ENCODE measurements at regions not wholly inside any gene's neighbourhood (a gene's known extent, or its start where the extent isn't known, plus 50 kb on each side); places are given as distances from the start of the nearest gene placed in this dataset.

DNA sequence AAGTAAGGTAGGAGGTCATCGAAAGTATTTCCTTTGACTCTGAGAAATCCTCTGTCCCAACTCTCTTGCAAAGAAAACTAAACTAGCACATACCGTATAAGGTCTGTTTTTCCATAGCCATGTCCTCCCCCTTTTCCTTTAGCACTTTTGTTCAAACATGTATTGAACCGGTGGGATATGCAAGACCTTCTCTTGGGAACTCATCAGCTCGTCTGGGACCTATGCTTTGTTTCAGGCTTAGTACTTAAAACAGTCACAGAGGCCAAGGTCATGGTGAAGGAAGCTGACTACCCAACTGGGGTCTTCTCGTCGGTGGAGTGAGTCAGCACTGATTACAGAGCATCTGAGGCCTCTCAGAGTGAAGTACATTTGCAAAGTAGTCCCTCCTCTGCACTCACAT, 185.0 kb downstream of the ZBTB18 start:
- POLR2A ChIA-PET: no interaction called here
- H3K9me3 Mint-ChIP-seq (ENCODE audit: unreplicated experiment): peaks cover 9% of the 10 kb centered on the region
- no peak overlapping the region for H3K4me3 Mint-ChIP-seq (ENCODE audit: unreplicated experiment)
- TF ChIP-seq, protein P1, sequence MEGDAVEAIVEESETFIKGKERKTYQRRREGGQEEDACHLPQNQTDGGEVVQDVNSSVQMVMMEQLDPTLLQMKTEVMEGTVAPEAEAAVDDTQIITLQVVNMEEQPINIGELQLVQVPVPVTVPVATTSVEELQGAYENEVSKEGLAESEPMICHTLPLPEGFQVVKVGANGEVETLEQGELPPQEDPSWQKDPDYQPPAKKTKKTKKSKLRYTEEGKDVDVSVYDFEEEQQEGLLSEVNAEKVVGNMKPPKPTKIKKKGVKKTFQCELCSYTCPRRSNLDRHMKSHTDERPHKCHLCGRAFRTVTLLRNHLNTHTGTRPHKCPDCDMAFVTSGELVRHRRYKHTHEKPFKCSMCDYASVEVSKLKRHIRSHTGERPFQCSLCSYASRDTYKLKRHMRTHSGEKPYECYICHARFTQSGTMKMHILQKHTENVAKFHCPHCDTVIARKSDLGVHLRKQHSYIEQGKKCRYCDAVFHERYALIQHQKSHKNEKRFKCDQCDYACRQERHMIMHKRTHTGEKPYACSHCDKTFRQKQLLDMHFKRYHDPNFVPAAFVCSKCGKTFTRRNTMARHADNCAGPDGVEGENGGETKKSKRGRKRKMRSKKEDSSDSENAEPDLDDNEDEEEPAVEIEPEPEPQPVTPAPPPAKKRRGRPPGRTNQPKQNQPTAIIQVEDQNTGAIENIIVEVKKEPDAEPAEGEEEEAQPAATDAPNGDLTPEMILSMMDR (IDR thresholded peaks at IDR 0.05; ENCODE audit: insufficient read depth in 1 of 2, low read depth in 1 of 2, low read length in 1 of 2, severe bottlenecking in 1 of 2, unreplicated experiment in 1 of 2): no peak
- Histone ChIP-seq H3K36me3 (ENCODE audit: control insufficient read depth, insufficient read depth, low read length) (no peaks in the 10 kb centered on the region), H3K4me1 (peaks cover 6% of the 10 kb centered on the region), H3K4me3 (ENCODE audit: low read depth, low read length) (no peak overlapping the region), H3K27me3 (replicated peaks; ENCODE audit: control insufficient read depth, insufficient read depth, low read length) (no peaks in the 10 kb centered on the region), H3K9me3 (no peaks in the 10 kb centered on the region)
- intact Hi-C loops (cut with micrococcal nuclease; ENCODE audit: unreplicated experiment): no loop called here
- no peak overlapping the region for H3K27ac Mint-ChIP-seq (ENCODE audit: unreplicated experiment)
- CTCF ChIA-PET: no interaction called here
- no peak for DNase-seq
- H3K36me3 Mint-ChIP-seq (ENCODE audit: insufficient read depth, unreplicated experiment): no peaks in the 10 kb centered on the region
- H3K4me1 Mint-ChIP-seq (ENCODE audit: low read depth, unreplicated experiment): peaks cover 15% of the 10 kb centered on the region
- BruUV-seq (replicated peaks): no TSS peak
- no peaks in the 10 kb centered on the region for H3K27me3 Mint-ChIP-seq (ENCODE audit: insufficient read depth, unreplicated experiment)

DNA sequence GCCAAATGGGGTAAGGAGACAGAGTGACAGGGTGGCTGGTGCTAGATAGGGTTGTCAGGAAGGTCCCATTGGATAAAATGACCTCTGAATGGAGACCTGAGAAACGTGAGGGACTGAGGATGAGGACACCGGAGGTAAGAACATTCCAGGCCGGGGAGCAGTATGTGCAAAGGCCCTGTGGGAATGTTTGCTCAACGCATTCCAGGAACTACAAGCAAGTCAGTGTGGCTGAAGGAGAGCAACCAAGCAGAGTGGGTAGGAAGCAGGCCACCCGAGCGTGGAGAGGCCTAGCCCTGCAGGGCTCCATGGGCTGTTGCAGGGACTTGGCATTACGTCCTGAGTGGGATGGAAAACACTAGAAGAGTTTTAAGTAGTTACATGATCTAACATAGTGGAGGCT, 185.6 kb downstream of the ZBTB18 start:
- no peaks in the 10 kb centered on the region for H3K9me3 ChIP-seq
- intact Hi-C loops (cut with micrococcal nuclease; ENCODE audit: unreplicated experiment): no loop called here
- Mint-ChIP-seq H3K27ac (ENCODE audit: unreplicated experiment) (no peak overlapping the region), H3K4me1 (ENCODE audit: low read depth, unreplicated experiment) (peaks cover 15% of the 10 kb centered on the region), H3K4me3 (ENCODE audit: unreplicated experiment) (no peak overlapping the region), H3K9me3 (ENCODE audit: unreplicated experiment) (peaks cover 9% of the 10 kb centered on the region), H3K36me3 (ENCODE audit: insufficient read depth, unreplicated experiment) (no peaks in the 10 kb centered on the region), H3K27me3 (ENCODE audit: insufficient read depth, unreplicated experiment) (no peaks in the 10 kb centered on the region)
- peak in 1 of 2 experiments; percentile 47 for DNase-seq
- H3K27me3 ChIP-seq (replicated peaks; ENCODE audit: control insufficient read depth, insufficient read depth, low read length): no peaks in the 10 kb centered on the region
- ChIA-PET CTCF (no interaction called here), POLR2A (no interaction called here)
- BruUV-seq (replicated peaks): no TSS peak
- TF ChIP-seq, protein P1 (IDR thresholded peaks at IDR 0.05; ENCODE audit: insufficient read depth in 1 of 2, low read depth in 1 of 2, low read length in 1 of 2, severe bottlenecking in 1 of 2, unreplicated experiment in 1 of 2): no peak
- H3K4me3 ChIP-seq (ENCODE audit: low read depth, low read length): no peak overlapping the region
- peaks cover 12% of the 10 kb centered on the region for H3K4me1 ChIP-seq
- H3K36me3 ChIP-seq (ENCODE audit: control insufficient read depth, insufficient read depth, low read length): no peaks in the 10 kb centered on the region

DNA sequence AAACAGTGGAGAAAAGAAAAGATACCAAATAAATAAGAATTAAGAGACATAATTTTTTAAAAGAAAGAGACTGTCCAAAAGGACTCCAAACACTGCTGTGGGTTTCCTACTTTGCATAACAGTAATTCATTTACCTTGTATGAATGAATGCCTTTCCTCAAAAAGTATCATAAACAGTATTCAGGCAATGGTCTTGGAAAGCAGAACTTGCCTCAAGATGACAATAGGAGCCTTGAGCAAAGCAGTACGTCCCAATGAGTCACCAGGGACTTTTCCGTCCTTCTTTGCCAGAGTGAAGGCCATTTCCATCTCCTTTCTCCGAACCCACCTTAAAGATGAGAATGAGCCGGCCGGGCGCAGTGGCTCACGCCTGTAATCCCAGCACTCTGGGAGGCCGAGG, 186.4 kb downstream of the ZBTB18 start:
- intact Hi-C loops (cut with micrococcal nuclease; ENCODE audit: unreplicated experiment): no loop called here
- H3K27me3 Mint-ChIP-seq (ENCODE audit: insufficient read depth, unreplicated experiment): no peaks in the 10 kb centered on the region
- no peak overlapping the region for H3K4me3 ChIP-seq (ENCODE audit: low read depth, low read length)
- H3K36me3 ChIP-seq (ENCODE audit: control insufficient read depth, insufficient read depth, low read length): no peaks in the 10 kb centered on the region
- no TSS peak for BruUV-seq (replicated peaks)
- no peak for DNase-seq
- TF ChIP-seq, protein P1 (IDR thresholded peaks at IDR 0.05; ENCODE audit: insufficient read depth in 1 of 2, low read depth in 1 of 2, low read length in 1 of 2, severe bottlenecking in 1 of 2, unreplicated experiment in 1 of 2): no peak
- H3K4me1 Mint-ChIP-seq (ENCODE audit: low read depth, unreplicated experiment): peaks cover 15% of the 10 kb centered on the region
- ChIA-PET CTCF (no interaction called here), POLR2A (no interaction called here)
- H3K9me3 Mint-ChIP-seq (ENCODE audit: unreplicated experiment): peaks cover 9% of the 10 kb centered on the region
- no peaks in the 10 kb centered on the region for H3K9me3 ChIP-seq
- no peak overlapping the region for H3K4me3 Mint-ChIP-seq (ENCODE audit: unreplicated experiment)
- H3K27ac Mint-ChIP-seq (ENCODE audit: unreplicated experiment): no peak overlapping the region
- no peaks in the 10 kb centered on the region for H3K27me3 ChIP-seq (replicated peaks; ENCODE audit: control insufficient read depth, insufficient read depth, low read length)
- no peaks in the 10 kb centered on the region for H3K36me3 Mint-ChIP-seq (ENCODE audit: insufficient read depth, unreplicated experiment)
- H3K4me1 ChIP-seq: peaks cover 15% of the 10 kb centered on the region

Data from Caco-2 (cell line).